Erythroblast (primary cell): ENCODE measurements at regions not wholly inside any gene's neighbourhood (a gene's known extent, or its start where the extent isn't known, plus 50 kb on each side); places are given as distances from the start of the nearest gene placed in this dataset.

ENCODE experiments used
- DNase-seq, 2 experiments: peaks; one replicate each; lab custom pipeline; 2025; lab: John Stamatoyannopoulos, UW
- GATA1 ChIP-seq: IDR thresholded peaks from 2 replicates; pipeline ENCODE4 v1.6.1; 2011; ENCODE audit warnings: low read depth, mild to moderate bottlenecking, control low read depth, low read length, moderate library complexity
- POLR2A ChIP-seq: IDR thresholded peaks from 2 replicates; pipeline ENCODE4 v1.6.1; 2011; ENCODE audit warnings: mild to moderate bottlenecking, low read length

- DNase-seq = no peak
- TF ChIP-seq POLR2A = no peak
These were observed 321.2 kb downstream of the WDR72 start for GRCh38 chr15:53437985-53438841.

- TF ChIP-seq POLR2A = no peak
- TF ChIP-seq GATA1 = no peak
- DNase-seq = no peak
These were observed 322.1 kb downstream of the WDR72 start for GRCh38 chr15:53437366-53437765.

- no peak for DNase-seq
- TF ChIP-seq GATA1 (no peak), POLR2A (no peak)
These were observed 325.2 kb downstream of the WDR72 start for GRCh38 chr15:53434174-53434678.

- DNase-seq = no peak
- TF ChIP-seq GATA1 = no peak
- no peak for TF ChIP-seq POLR2A
These were observed 343.1 kb downstream of the WDR72 start for GRCh38 chr15:53416219-53416940.

GRCh38 chr15:53414167-53414566 is 345.3 kb downstream of the WDR72 start:
- TF ChIP-seq POLR2A (no peak), GATA1 (no peak)
- no peak for DNase-seq

- no peak for DNase-seq
- TF ChIP-seq GATA1 (no peak), POLR2A (no peak)
These were observed 346.9 kb downstream of the WDR72 start for GRCh38 chr15:53412542-53412941.

- TF ChIP-seq GATA1 (no peak), POLR2A (no peak)
- DNase-seq = no peak
These were observed 354.5 kb downstream of the WDR72 start for GRCh38 chr15:53404930-53405493.

- DNase-seq = no peak
- no peak for TF ChIP-seq GATA1
- TF ChIP-seq POLR2A = no peak
These were observed 358.0 kb downstream of the WDR72 start for GRCh38 chr15:53401503-53401902.

GRCh38 chr15:53400986-53401385 is 358.5 kb downstream of the WDR72 start:
- no peak for DNase-seq
- TF ChIP-seq POLR2A (no peak), GATA1 (no peak)

- TF ChIP-seq POLR2A (no peak), GATA1 (no peak)
- DNase-seq = no peak
These were observed 362.3 kb downstream of the WDR72 start for GRCh38 chr15:53397041-53397616.

- TF ChIP-seq GATA1 (no peak), POLR2A (no peak)
- DNase-seq = no peak
These were observed 363.6 kb downstream of the WDR72 start for GRCh38 chr15:53395871-53396270.

GRCh38 chr15:53390549-53390948 is 368.9 kb downstream of the WDR72 start:
- TF ChIP-seq GATA1 = no peak
- no peak for TF ChIP-seq POLR2A
- no peak for DNase-seq

- TF ChIP-seq POLR2A = no peak
- TF ChIP-seq GATA1 = no peak
- DNase-seq = no peak
These were observed 370.0 kb downstream of the WDR72 start for GRCh38 chr15:53389271-53390037.

GRCh38 chr15:53384417-53384816 is 375.0 kb downstream of the WDR72 start:
- DNase-seq = no peak
- no peak for TF ChIP-seq GATA1
- TF ChIP-seq POLR2A = no peak
